ENCODE measurements at regions not wholly inside any gene's neighbourhood (a gene's known extent, or its start where the extent isn't known, plus 50 kb on each side); places are given as distances from the start of the nearest gene placed in this dataset.

DNA sequence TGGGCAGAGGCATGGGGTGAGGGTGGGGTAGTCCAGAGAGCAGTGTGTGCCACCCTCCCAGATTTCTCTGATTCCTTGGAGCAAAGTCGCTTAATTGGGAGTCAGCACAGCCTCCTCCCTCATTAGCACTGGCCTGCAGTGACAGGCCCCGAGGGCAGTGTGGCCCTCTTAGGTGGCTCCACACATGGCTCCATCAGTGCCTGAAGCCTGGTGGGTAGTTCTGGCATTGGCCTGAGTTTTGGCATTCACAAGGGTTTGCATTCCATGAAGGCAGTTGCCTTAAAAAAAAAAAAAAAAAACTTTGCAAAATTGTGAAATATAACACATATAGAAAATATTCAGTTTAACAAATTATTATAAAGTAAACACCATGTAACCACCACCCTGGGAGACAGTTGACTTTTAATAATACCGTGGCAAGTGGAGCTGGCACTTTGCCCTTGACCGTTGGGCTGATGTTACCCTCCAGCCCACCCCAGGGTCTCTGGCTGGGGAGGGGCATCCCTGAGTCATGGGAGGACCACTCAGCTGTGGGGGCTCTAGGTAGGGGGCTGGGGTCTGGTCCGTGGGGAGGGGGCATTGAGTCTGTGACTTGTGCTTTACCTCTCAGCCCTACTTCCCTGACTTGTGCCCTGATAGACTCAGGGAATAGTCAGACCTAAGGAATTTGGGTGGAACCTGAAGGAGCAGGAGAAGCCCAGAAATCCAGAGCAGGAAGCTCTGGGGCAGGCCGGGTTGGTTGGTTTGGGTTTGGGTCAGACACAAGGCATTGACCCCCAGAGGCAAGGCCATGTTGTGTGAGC, 51.3 kb upstream of the PITX1 start:
- TF ChIP-seq, protein P1, sequence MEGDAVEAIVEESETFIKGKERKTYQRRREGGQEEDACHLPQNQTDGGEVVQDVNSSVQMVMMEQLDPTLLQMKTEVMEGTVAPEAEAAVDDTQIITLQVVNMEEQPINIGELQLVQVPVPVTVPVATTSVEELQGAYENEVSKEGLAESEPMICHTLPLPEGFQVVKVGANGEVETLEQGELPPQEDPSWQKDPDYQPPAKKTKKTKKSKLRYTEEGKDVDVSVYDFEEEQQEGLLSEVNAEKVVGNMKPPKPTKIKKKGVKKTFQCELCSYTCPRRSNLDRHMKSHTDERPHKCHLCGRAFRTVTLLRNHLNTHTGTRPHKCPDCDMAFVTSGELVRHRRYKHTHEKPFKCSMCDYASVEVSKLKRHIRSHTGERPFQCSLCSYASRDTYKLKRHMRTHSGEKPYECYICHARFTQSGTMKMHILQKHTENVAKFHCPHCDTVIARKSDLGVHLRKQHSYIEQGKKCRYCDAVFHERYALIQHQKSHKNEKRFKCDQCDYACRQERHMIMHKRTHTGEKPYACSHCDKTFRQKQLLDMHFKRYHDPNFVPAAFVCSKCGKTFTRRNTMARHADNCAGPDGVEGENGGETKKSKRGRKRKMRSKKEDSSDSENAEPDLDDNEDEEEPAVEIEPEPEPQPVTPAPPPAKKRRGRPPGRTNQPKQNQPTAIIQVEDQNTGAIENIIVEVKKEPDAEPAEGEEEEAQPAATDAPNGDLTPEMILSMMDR (optimal IDR thresholded peaks at IDR 0.05 in 1 of 3, IDR thresholded peaks at IDR 0.05 in 1 of 3, conservative IDR thresholded peaks at IDR 0.05 in 1 of 3; ENCODE audit: extremely low read depth in 1 of 3, insufficient read depth in 2 of 3, low read length in 3 of 3) = no peak
- no peak for TF ChIP-seq EZH2 (IDR thresholded peaks at IDR 0.05; ENCODE audit: low read length)
